NCI-H2029 (cell line): ENCODE measurements at regions not wholly inside any gene's neighbourhood (a gene's known extent, or its start where the extent isn't known, plus 50 kb on each side); places are given as distances from the start of the nearest gene placed in this dataset.
"Not testable (repeated sequence)": the region's sequence is repeated elsewhere in the genome, so short reads cannot be mapped to it uniquely, and the experiment has no call there.

ENCODE experiments used
- DNase-seq: peaks from one replicate; lab custom pipeline; 2025; lab: John Stamatoyannopoulos, UW

GRCh38 chr2:34305587-34305986, 706.5 kb upstream of the FAM98A start:
- DNase-seq = no peak

GRCh38 chr2:34294961-34295360, 695.9 kb upstream of the FAM98A start:
- DNase-seq = no peak

- DNase-seq = no peak
These were observed 692.0 kb upstream of the FAM98A start for GRCh38 chr2:34291076-34291475.

- no peak for DNase-seq
These were observed 688.9 kb upstream of the FAM98A start for GRCh38 chr2:34288016-34288415.

- no peak for DNase-seq
These were observed 681.5 kb upstream of the FAM98A start for GRCh38 chr2:34280606-34281005.

- DNase-seq = no peak
These were observed 668.0 kb upstream of the FAM98A start for GRCh38 chr2:34266908-34267697.

- no peak for DNase-seq
These were observed 662.6 kb upstream of the FAM98A start for GRCh38 chr2:34261701-34262100.

- no peak for DNase-seq
These were observed 655.3 kb upstream of the FAM98A start for GRCh38 chr2:34254272-34254878.

GRCh38 chr2:34252111-34252510, 653.0 kb upstream of the FAM98A start:
- no peak for DNase-seq

- no peak for DNase-seq
These were observed 652.5 kb upstream of the FAM98A start for GRCh38 chr2:34251578-34251977.

- no peak for DNase-seq
These were observed 645.1 kb upstream of the FAM98A start for GRCh38 chr2:34244195-34244594.

- DNase-seq = no peak
These were observed 643.6 kb upstream of the FAM98A start for GRCh38 chr2:34242763-34243123.

GRCh38 chr2:34241905-34242762, 643.0 kb upstream of the FAM98A start:
- no peak for DNase-seq

- DNase-seq = no peak
These were observed 640.4 kb upstream of the FAM98A start for GRCh38 chr2:34239511-34239910.

GRCh38 chr2:34234823-34235222, 635.7 kb upstream of the FAM98A start:
- DNase-seq = no peak

- DNase-seq = no peak
These were observed 630.9 kb upstream of the FAM98A start for GRCh38 chr2:34229998-34230397.

GRCh38 chr2:34215174-34215573, 616.1 kb upstream of the FAM98A start:
- no peak for DNase-seq

- DNase-seq = not testable (repeated sequence)
These were observed 611.3 kb upstream of the FAM98A start for GRCh38 chr2:34210382-34210781.

GRCh38 chr2:34204560-34204959, 605.5 kb upstream of the FAM98A start:
- no peak for DNase-seq

GRCh38 chr2:34201099-34201498, 602.0 kb upstream of the FAM98A start:
- no peak for DNase-seq

- DNase-seq = no peak
These were observed 600.9 kb upstream of the FAM98A start for GRCh38 chr2:34199971-34200370.

- no peak for DNase-seq
These were observed 594.1 kb upstream of the FAM98A start for GRCh38 chr2:34193164-34193563.
